H1 (cell line): ENCODE measurements at regions not wholly inside any gene's neighbourhood (a gene's known extent, or its start where the extent isn't known, plus 50 kb on each side); places are given as distances from the start of the nearest gene placed in this dataset.

Experiments used
- CTCF ChIA-PET: fragments of 300-600 bp; sonication (Branson Sonifier 250); formaldehyde crosslinking; loops from one replicate; lab custom pipeline; 2021; ENCODE audit not compliant: partially characterized antibody; lab: Charles Lee
- POLR2A ChIA-PET: fragments of 300-600 bp; sonication (Branson Sonifier 250); formaldehyde crosslinking; loops from one replicate; lab custom pipeline; 2021; ENCODE audit warnings: inconsistent platforms; ENCODE audit not compliant: partially characterized antibody; lab: Charles Lee
- DNase-seq, 2 experiments: peaks; one replicate each; pipeline versions ENCODE4 v3.0.0 to v3.0.0-alpha.2; 2010 to 2022; ENCODE audit warnings: low spot score in 2 of 2, low read depth in 1 of 2, mixed read lengths in 1 of 2
- FAIRE-seq: peaks from 2 replicates; lab custom pipeline; 2011; peaks lifted over from hg19 to GRCh38; lab: Jason Lieb, UNC
- H2AFZ ChIP-seq: 2 replicates; pipeline ENCODE4 v1.8.1; 2012; ENCODE audit warnings: low read length, inconsistent platforms
- H2AK5ac ChIP-seq: 2 replicates; pipeline ENCODE4 v1.6.1; 2013; ENCODE audit warnings: low read depth, low read length
- H2BK120ac ChIP-seq: replicated peaks from 2 replicates; pipeline ENCODE3; 2013; ENCODE audit warnings: low read depth, low read length, inconsistent platforms
- H2BK12ac ChIP-seq: 2 replicates; pipeline ENCODE4 v1.6.1; 2013; ENCODE audit warnings: low read depth, low read length
- H2BK15ac ChIP-seq: 2 replicates; pipeline ENCODE4 v1.6.1; 2013; ENCODE audit warnings: low read length
- H2BK20ac ChIP-seq: 2 replicates; pipeline ENCODE4 v1.6.1; 2013; ENCODE audit warnings: low read length
- H2BK5ac ChIP-seq: 2 replicates; pipeline ENCODE4 v1.6.1; 2013; ENCODE audit warnings: low read depth, low read length
- H3K14ac ChIP-seq: 2 replicates; pipeline ENCODE4 v1.6.1; 2013; ENCODE audit warnings: inconsistent platforms; ENCODE audit not compliant: insufficient read length
- H3K18ac ChIP-seq: 2 replicates; pipeline ENCODE4 v1.6.1; 2013; ENCODE audit warnings: low read length; ENCODE audit errors: extremely low read depth
- H3K23ac ChIP-seq: 2 replicates; pipeline ENCODE4 v1.6.1; 2013; ENCODE audit warnings: inconsistent platforms; ENCODE audit not compliant: insufficient read length
- H3K23me2 ChIP-seq: 2 replicates; pipeline ENCODE4 v1.6.1; 2013; ENCODE audit warnings: low read depth, low read length
- H3K27ac ChIP-seq: 2 replicates; pipeline ENCODE4 v1.6.1; 2011; ENCODE audit warnings: low read depth, low read length, inconsistent platforms
- H3K27me3 ChIP-seq, 4 experiments: replicated peaks in 1 of 4; 1 replicate in 1 of 4; 2 replicates in 3 of 4; pipeline versions ENCODE4 v1.6.1 to v1.8.1; 2011 to 2013; ENCODE audit warnings: low read length in 3 of 4, mild to moderate bottlenecking in 3 of 4, inconsistent platforms in 2 of 4, mixed read lengths in 2 of 4, moderate library complexity in 1 of 4; ENCODE audit not compliant: control insufficient read depth in 3 of 4, insufficient read depth in 3 of 4; ENCODE audit errors: extremely low read depth in 1 of 4
- H3K36me3 ChIP-seq, 4 experiments: 2 replicates each; pipeline versions ENCODE4 v1.6.1 to v1.8.1; 2011 to 2013; ENCODE audit warnings: mild to moderate bottlenecking in 4 of 4, low read length in 3 of 4, moderate library complexity in 2 of 4, control low read depth in 1 of 4, inconsistent platforms in 1 of 4; ENCODE audit not compliant: insufficient read depth in 4 of 4, control insufficient read depth in 2 of 4
- H3K4ac ChIP-seq: replicated peaks from 2 replicates; pipeline ENCODE3; 2013; ENCODE audit warnings: low read length, low read depth, mixed read lengths, inconsistent platforms; ENCODE audit not compliant: insufficient read length
- H3K4me1 ChIP-seq, 4 experiments: replicated peaks in 1 of 4; 1 replicate in 1 of 4; 2 replicates in 3 of 4; pipeline versions ENCODE4 v1.6.1 to v1.8.1; 2011 to 2013; ENCODE audit warnings: low read length in 3 of 4, inconsistent platforms in 2 of 4, mixed read lengths in 1 of 4; ENCODE audit not compliant: insufficient read depth in 4 of 4, control insufficient read depth in 3 of 4
- H3K4me2 ChIP-seq, 2 experiments: 2 replicates each; pipeline versions ENCODE4 v1.6.1 to v1.8.1; 2011 to 2013; ENCODE audit warnings: low read depth in 2 of 2, low read length in 2 of 2, control low read depth in 1 of 2, inconsistent platforms in 1 of 2, mild to moderate bottlenecking in 1 of 2; ENCODE audit not compliant: insufficient read depth in 1 of 2
- H3K4me3 ChIP-seq, 4 experiments: fragments of 200-600, 300-600 bp in 1 of 4; sonication (generic), shearing (Covaris generic), sonication (Bioruptor Twin) in 1 of 4; 2 replicates each; pipeline versions ENCODE4 v1.5.1 to v1.8.1; 2011 to 2016; ENCODE audit warnings: low read length in 4 of 4, low read depth in 3 of 4, control low read depth in 2 of 4, inconsistent platforms in 2 of 4, mild to moderate bottlenecking in 2 of 4, mixed read lengths in 1 of 4, moderate library complexity in 1 of 4; ENCODE audit not compliant: insufficient read depth in 2 of 4; ENCODE audit errors: extremely low read depth in 1 of 4
- H3K56ac ChIP-seq: replicated peaks from 2 replicates; pipeline ENCODE3; 2013; ENCODE audit warnings: low read depth, mild to moderate bottlenecking, mixed read lengths, low read length, inconsistent platforms; ENCODE audit not compliant: insufficient read length
- H3K79me1 ChIP-seq: 2 replicates; pipeline ENCODE4 v1.6.1; 2013; ENCODE audit warnings: low read depth, low read length, control low read depth
- H3K79me2 ChIP-seq, 2 experiments: 2 replicates each; pipeline versions ENCODE4 v1.6.1 to v1.8.1; 2012 to 2013; ENCODE audit warnings: low read length in 2 of 2, mild to moderate bottlenecking in 2 of 2, inconsistent platforms in 1 of 2; ENCODE audit not compliant: insufficient read depth in 2 of 2, control insufficient read depth in 1 of 2
- H3K9ac ChIP-seq, 4 experiments: replicated peaks in 1 of 4; 1 replicate in 1 of 4; 2 replicates in 3 of 4; pipeline versions ENCODE4 v1.6.1 to v1.8.1; 2011 to 2013; ENCODE audit warnings: low read depth in 3 of 4, low read length in 3 of 4, control low read depth in 2 of 4, mild to moderate bottlenecking in 2 of 4, moderate library complexity in 2 of 4, inconsistent platforms in 1 of 4; ENCODE audit errors: extremely low read depth in 1 of 4
- H3K9me3 ChIP-seq, 2 experiments: 2 replicates each; pipeline versions ENCODE4 v1.6.1 to v1.8.1; 2012 to 2013; ENCODE audit warnings: mild to moderate bottlenecking in 2 of 2, moderate library complexity in 2 of 2, control low read depth in 1 of 2, inconsistent platforms in 1 of 2, low read depth in 1 of 2, low read length in 1 of 2, mixed read lengths in 1 of 2; ENCODE audit not compliant: insufficient read depth in 2 of 2
- H4K20me1 ChIP-seq, 2 experiments: replicated peaks in 1 of 2; 2 replicates each; pipeline versions ENCODE3 to v1.8.1; 2011 to 2013; ENCODE audit warnings: inconsistent platforms in 2 of 2, low read length in 2 of 2, mild to moderate bottlenecking in 1 of 2; ENCODE audit not compliant: insufficient read depth in 2 of 2, control insufficient read depth in 1 of 2
- H4K5ac ChIP-seq: 2 replicates; pipeline ENCODE4 v1.6.1; 2013; ENCODE audit warnings: low read length, low read depth, mixed read lengths, inconsistent platforms; ENCODE audit not compliant: insufficient read length
- H4K8ac ChIP-seq: 2 replicates; pipeline ENCODE4 v1.8.0; 2013; ENCODE audit warnings: mild to moderate bottlenecking, moderate library complexity, low read length, inconsistent platforms; ENCODE audit not compliant: insufficient read depth; ENCODE audit errors: extremely low read depth
- H4K91ac ChIP-seq: replicated peaks from 2 replicates; pipeline ENCODE3; 2013; ENCODE audit warnings: low read length, mixed read lengths, inconsistent platforms; ENCODE audit not compliant: insufficient read length
- CREB1 ChIP-seq: IDR thresholded peaks from 2 replicates; pipeline ENCODE4 v1.6.1; 2012; ENCODE audit warnings: inconsistent platforms
- FOSL1 ChIP-seq: IDR thresholded peaks from 2 replicates; pipeline ENCODE4 v1.6.1; 2011; ENCODE audit warnings: mild to moderate bottlenecking, low read depth, low read length, moderate library complexity; ENCODE audit not compliant: insufficient read depth
- SP2 ChIP-seq: IDR thresholded peaks from 2 replicates; pipeline ENCODE4 v1.6.1; 2012; ENCODE audit warnings: mild to moderate bottlenecking, low read length, inconsistent platforms
- SRF ChIP-seq: IDR thresholded peaks from 2 replicates; pipeline ENCODE4 v1.6.1; 2011; ENCODE audit warnings: mild to moderate bottlenecking, low read depth, low read length, moderate library complexity
- TEAD4 ChIP-seq: IDR thresholded peaks from 2 replicates; pipeline ENCODE4 v1.6.1; 2012; ENCODE audit warnings: low read depth, low read length, inconsistent platforms, mixed read lengths
- WGBS, 2 experiments: shearing (Covaris generic) in 1 of 2; methylation state at CpG; one replicate each; pipeline versions ENCODE4 v1.1.6 to v1.1.7; 2013 to 2015; ENCODE audit warnings: low lambda C conversion rate in 2 of 2, mixed read lengths in 2 of 2, inconsistent platforms in 1 of 2, low coverage in 1 of 2, missing lambda C conversion rate in 1 of 2; ENCODE audit not compliant: insufficient replicate concordance in 2 of 2, insufficient coverage in 1 of 2, insufficient read length in 1 of 2; ENCODE audit errors: extremely low coverage in 1 of 2, missing lambda C conversion rate in 1 of 2; 5-methylcytosine and 5-hydroxymethylcytosine counted together

- POLR2A ChIA-PET: interaction anchor here (0.6 to 1.2 kb wide), 2 partner anchors 28 to 815 kb away, joined by 3 read pairs; no protein-coding TSS in a partner anchor
- H2AFZ ChIP-seq: no peak overlapping the region
- peak overlapping the region; percentile 67 to 74 for H3K4me2 ChIP-seq
- peaks cover 0 to 3% (median 1%) of the 10 kb centered on the region in 4 experiments; a peak in 2 of 7 replicates for H3K4me1 ChIP-seq
- H3K27ac ChIP-seq: no peak overlapping the region
- peak overlapping the region in 2 of 4 experiments; percentile 21 to 22; a peak in 3 of 7 replicates for H3K9ac ChIP-seq
- H3K9me3 ChIP-seq: no peaks in the 10 kb centered on the region
- no peaks in the 10 kb centered on the region for H3K27me3 ChIP-seq
- H3K18ac ChIP-seq: no peak overlapping the region
- 3% methylated on average over 5 of the region's 16 CpGs; no CpG with 5 or more reads in 1 of the 2 experiments for WGBS, 2 experiments
- H2BK20ac ChIP-seq: no peak overlapping the region
- no peak overlapping the region for H3K4ac ChIP-seq
- TF ChIP-seq SP2: no peak
- TF ChIP-seq FOSL1: no peak
- no peak for TF ChIP-seq CREB1
- no peak for TF ChIP-seq SRF
- no peak for TF ChIP-seq TEAD4
- TF ChIP-seq, all 59 proteins: peak for 0
- H3K4me3 ChIP-seq: peak overlapping the region; percentile 55 to 90 (median 64)
- H2AK5ac ChIP-seq: no peak overlapping the region
- no peaks in the 10 kb centered on the region for H4K20me1 ChIP-seq
- CTCF ChIA-PET: no interaction called here
- H4K91ac ChIP-seq: no peak overlapping the region
- DNase-seq (no peak), FAIRE-seq (no peak)
- H2BK120ac ChIP-seq: no peak overlapping the region
- H4K5ac ChIP-seq: no peak overlapping the region
- H2BK15ac ChIP-seq: no peak overlapping the region
- H2BK5ac ChIP-seq: no peak overlapping the region
- no peak overlapping the region for H2BK12ac ChIP-seq
- H3K56ac ChIP-seq: no peak overlapping the region
- no peak overlapping the region for H4K8ac ChIP-seq
- no peak overlapping the region for H3K23ac ChIP-seq
- peaks cover 2% of the 10 kb centered on the region; the same call in 1 of the 2 replicates for H3K23me2 ChIP-seq
- no peaks in the 10 kb centered on the region for H3K79me1 ChIP-seq
- H3K14ac ChIP-seq: no peak overlapping the region
- peaks cover 0 to 10% (median 0%) of the 10 kb centered on the region in 4 experiments; a peak in 2 of 8 replicates for H3K36me3 ChIP-seq
- peaks cover 0 to 7% of the 10 kb centered on the region in 2 experiments; a peak in 1 of 4 replicates for H3K79me2 ChIP-seq
Measured at GRCh38 chrX:46447384-46447783, 97.8 kb downstream of the ZNF674 start.
